GM23248 (cell line): ENCODE measurements at regions not wholly inside any gene's neighbourhood (a gene's known extent, or its start where the extent isn't known, plus 50 kb on each side); places are given as distances from the start of the nearest gene placed in this dataset.
A peak's percentile ranks its signal among the peaks of the same experiment; 100 is the strongest.

Source experiments
- DNase-seq: peaks from one replicate; pipeline ENCODE4 v3.0.0-alpha.2; 2015
- H2AFZ ChIP-seq: fragments of 200-600 bp; sonication (generic); 2 replicates; pipeline ENCODE4 v1.6.1; 2016; ENCODE audit warnings: antibody characterized with exemption
- H3F3A ChIP-seq: fragments of 200-600 bp; sonication (generic); 2 replicates; pipeline ENCODE4 v1.6.1; 2016; ENCODE audit warnings: mild to moderate bottlenecking, antibody characterized with exemption, mixed run types; ENCODE audit not compliant: insufficient read depth
- H3K27ac ChIP-seq: fragments of 200-600 bp; sonication (generic); 2 replicates; pipeline ENCODE4 v1.5.1; 2016; ENCODE audit warnings: mild to moderate bottlenecking
- H3K27me3 ChIP-seq: fragments of 200-600 bp; sonication (generic); replicated peaks from 2 replicates; pipeline ENCODE4 v1.6.1; 2016; ENCODE audit warnings: mild to moderate bottlenecking; ENCODE audit not compliant: insufficient read depth
- H3K36me3 ChIP-seq: fragments of 200-600 bp; sonication (generic); 2 replicates; pipeline ENCODE4 v1.6.1; 2016; ENCODE audit warnings: low read depth, mild to moderate bottlenecking
- H3K4me1 ChIP-seq: fragments of 200-600 bp; sonication (generic); 2 replicates; pipeline ENCODE4 v1.6.1; 2016; ENCODE audit warnings: mild to moderate bottlenecking; ENCODE audit not compliant: insufficient read depth
- H3K4me2 ChIP-seq: fragments of 200-600 bp; sonication (generic); one replicate; pipeline ENCODE4 v1.6.1; 2016; ENCODE audit warnings: mild to moderate bottlenecking; ENCODE audit not compliant: unreplicated experiment
- H3K4me3 ChIP-seq: fragments of 200-600 bp; sonication (generic); 2 replicates; pipeline ENCODE4 v1.5.1; 2016; ENCODE audit warnings: mild to moderate bottlenecking
- H3K79me2 ChIP-seq: fragments of 200-600 bp; sonication (generic); 2 replicates; pipeline ENCODE4 v1.6.1; 2016; ENCODE audit warnings: mild to moderate bottlenecking; ENCODE audit not compliant: insufficient read depth
- H3K9ac ChIP-seq: fragments of 200-600 bp; sonication (generic); 2 replicates; pipeline ENCODE4 v1.6.1; 2016; ENCODE audit warnings: mild to moderate bottlenecking
- H3K9me2 ChIP-seq: fragments of 200-600 bp; sonication (generic); 2 replicates; pipeline ENCODE4 v1.6.1; 2016; ENCODE audit warnings: mixed run types, mild to moderate bottlenecking, moderate library complexity; ENCODE audit not compliant: insufficient read depth
- H3K9me3 ChIP-seq: fragments of 200-600 bp; sonication (generic); one replicate; pipeline ENCODE4 v1.6.1; 2017; ENCODE audit warnings: low read depth
- H4K20me1 ChIP-seq: fragments of 200-600 bp; sonication (generic); 2 replicates; pipeline ENCODE4 v1.6.0; 2016; ENCODE audit not compliant: insufficient read depth
- EZH2 ChIP-seq: fragments of 200-600 bp; sonication (generic); IDR thresholded peaks from 2 replicates; pipeline ENCODE4 v1.6.1; 2018; ENCODE audit warnings: antibody characterized with exemption, mild to moderate bottlenecking; ENCODE audit not compliant: insufficient read depth, poor library complexity, severe bottlenecking
- EZH2phosphoT487 ChIP-seq: fragments of 200-600 bp; sonication (generic); IDR thresholded peaks from 2 replicates; pipeline ENCODE4 v1.6.1; 2018; ENCODE audit warnings: antibody characterized with exemption, moderate library complexity, mild to moderate bottlenecking, low read depth; ENCODE audit not compliant: insufficient read depth
- WGBS, 2 experiments: methylation state at CpG; one replicate each; pipeline ENCODE4 v1.1.6; 2015 to 2017; ENCODE audit warnings: low lambda C conversion rate in 2 of 2, low coverage in 1 of 2; ENCODE audit errors: missing lambda C conversion rate in 2 of 2; 5-methylcytosine and 5-hydroxymethylcytosine counted together
- in situ Hi-C: fragments of 300-500 bp; cut with MboI; formaldehyde crosslinking; loops from 2 replicates; pipeline ENCODE4 v1.15.0; 2020

GRCh38 chr5:58394339-58394738 is 65.5 kb downstream of the PLK2 start:
- Histone ChIP-seq H3K9me2 (no peaks in the 10 kb centered on the region), H3K36me3 (no peaks in the 10 kb centered on the region), H3K4me1 (no peaks in the 10 kb centered on the region), H3K27ac (no peak overlapping the region), H2AFZ (no peak overlapping the region), H3K9ac (no peak overlapping the region), H3K27me3 (no peaks in the 10 kb centered on the region), H3K4me2 (no peak overlapping the region), H3F3A (no peaks in the 10 kb centered on the region), H3K4me3 (no peak overlapping the region), H3K9me3 (no peaks in the 10 kb centered on the region), H4K20me1 (no peaks in the 10 kb centered on the region), H3K79me2 (no peaks in the 10 kb centered on the region)
- DNase-seq: no peak
- 45 to 48% methylated on average over 2 of the region's 2 CpGs for WGBS, 2 experiments
- in situ Hi-C loops: no loop called here
- TF ChIP-seq EZH2phosphoT487 (no peak), EZH2 (no peak)

DNA sequence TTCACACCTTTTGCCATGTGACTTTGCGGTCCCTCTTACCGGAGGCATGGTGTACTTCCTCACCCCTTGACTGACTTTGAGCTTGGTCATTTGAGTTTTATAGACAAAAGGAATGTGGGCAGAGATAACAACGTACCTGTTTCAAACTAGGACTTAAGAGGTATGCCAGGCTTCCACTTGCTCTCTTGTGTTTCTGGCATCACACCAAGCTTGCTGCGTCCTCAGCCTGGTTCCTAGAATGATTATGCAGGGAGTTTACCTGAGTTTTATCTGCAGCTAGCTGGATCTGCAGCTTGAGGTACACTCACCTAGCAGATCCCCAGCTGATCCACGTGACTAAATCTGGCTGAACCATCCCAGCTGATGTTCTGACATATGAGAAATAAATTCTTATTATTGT is 66.2 kb downstream of the PLK2 start:
- no peak overlapping the region for H2AFZ ChIP-seq
- no peak overlapping the region for H3K27ac ChIP-seq
- no peaks in the 10 kb centered on the region for H3K9me2 ChIP-seq
- no peak overlapping the region for H3K9ac ChIP-seq
- in situ Hi-C loops: no loop called here
- H4K20me1 ChIP-seq: no peaks in the 10 kb centered on the region
- H3K27me3 ChIP-seq: no peaks in the 10 kb centered on the region
- no peak overlapping the region for H3K4me3 ChIP-seq
- no peak overlapping the region for H3K4me2 ChIP-seq
- no peak for DNase-seq
- no peaks in the 10 kb centered on the region for H3K9me3 ChIP-seq
- no peaks in the 10 kb centered on the region for H3K79me2 ChIP-seq
- H3F3A ChIP-seq: no peaks in the 10 kb centered on the region
- 34 to 43% methylated on average over 5 of the region's 5 CpGs for WGBS, 2 experiments
- H3K4me1 ChIP-seq: no peaks in the 10 kb centered on the region
- no peak for TF ChIP-seq EZH2
- no peak for TF ChIP-seq EZH2phosphoT487
- no peaks in the 10 kb centered on the region for H3K36me3 ChIP-seq

GRCh38 chr5:58392496-58392895 is 67.4 kb downstream of the PLK2 start:
- Histone ChIP-seq H2AFZ (no peak overlapping the region), H3K27me3 (no peaks in the 10 kb centered on the region), H3K9me3 (no peaks in the 10 kb centered on the region), H3K9me2 (no peaks in the 10 kb centered on the region), H3K4me2 (no peak overlapping the region), H3K27ac (no peak overlapping the region), H3K9ac (no peak overlapping the region), H3K36me3 (no peaks in the 10 kb centered on the region), H4K20me1 (no peaks in the 10 kb centered on the region), H3K4me1 (no peaks in the 10 kb centered on the region), H3K4me3 (no peak overlapping the region), H3K79me2 (no peaks in the 10 kb centered on the region), H3F3A (no peaks in the 10 kb centered on the region)
- in situ Hi-C loops: no loop called here
- WGBS, 2 experiments: 43% methylated on average over 4 of the region's 4 CpGs
- DNase-seq: no peak
- TF ChIP-seq EZH2phosphoT487 (no peak), EZH2 (no peak)

DNA sequence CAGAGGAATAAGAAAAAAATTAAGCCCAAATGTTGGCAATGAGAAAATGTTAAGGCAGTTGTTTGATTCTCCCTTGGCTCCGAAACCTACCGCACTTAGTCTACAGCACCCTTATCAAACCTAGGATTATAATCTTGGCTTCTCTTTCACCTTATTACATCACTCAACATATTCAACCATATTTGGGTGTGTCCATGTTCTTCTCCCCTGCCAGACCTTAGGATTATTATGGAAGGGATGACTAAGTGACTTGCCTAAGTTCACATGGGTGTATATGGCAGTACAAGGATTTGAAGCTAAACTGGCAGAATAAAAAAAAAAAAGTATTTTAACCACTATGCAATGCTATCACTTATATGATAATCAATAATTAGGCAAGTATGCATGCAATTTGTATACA is 76.4 kb downstream of the PLK2 start:
- no peaks in the 10 kb centered on the region for H3K9me3 ChIP-seq
- no peaks in the 10 kb centered on the region for H3F3A ChIP-seq
- no peaks in the 10 kb centered on the region for H3K9me2 ChIP-seq
- in situ Hi-C loops: no loop called here
- H3K27ac ChIP-seq: no peak overlapping the region
- H3K4me2 ChIP-seq: no peak overlapping the region
- no peaks in the 10 kb centered on the region for H3K4me1 ChIP-seq
- no peak overlapping the region for H3K4me3 ChIP-seq
- H3K79me2 ChIP-seq: no peaks in the 10 kb centered on the region
- H2AFZ ChIP-seq: no peak overlapping the region
- H3K36me3 ChIP-seq: no peaks in the 10 kb centered on the region
- no peak overlapping the region for H3K9ac ChIP-seq
- peak; percentile 17 for DNase-seq
- TF ChIP-seq EZH2 (no peak), EZH2phosphoT487 (no peak)
- WGBS, 2 experiments: 80 to 84% methylated on average over 2 of the region's 2 CpGs
- no peaks in the 10 kb centered on the region; the same call in 1 of the 2 replicates for H4K20me1 ChIP-seq
- H3K27me3 ChIP-seq: no peaks in the 10 kb centered on the region

- Histone ChIP-seq H3K4me2 (no peak overlapping the region), H3K27ac (no peak overlapping the region), H3K4me3 (no peak overlapping the region), H3K9ac (no peak overlapping the region), H2AFZ (no peak overlapping the region), H4K20me1 (no peaks in the 10 kb centered on the region; the same call in 1 of the 2 replicates), H3F3A (no peaks in the 10 kb centered on the region), H3K9me2 (no peaks in the 10 kb centered on the region), H3K27me3 (no peaks in the 10 kb centered on the region), H3K4me1 (no peaks in the 10 kb centered on the region), H3K36me3 (no peaks in the 10 kb centered on the region), H3K79me2 (no peaks in the 10 kb centered on the region), H3K9me3 (no peaks in the 10 kb centered on the region)
- WGBS, 2 experiments: 60 to 66% methylated on average over 4 of the region's 4 CpGs
- no peak for DNase-seq
- no peak for TF ChIP-seq EZH2
- no peak for TF ChIP-seq EZH2phosphoT487
- in situ Hi-C loops: no loop called here
These were observed 77.8 kb downstream of the PLK2 start for GRCh38 chr5:58382131-58382534.
